ENCODE measurements at regions not wholly inside any gene's neighbourhood (a gene's known extent, or its start where the extent isn't known, plus 50 kb on each side); places are given as distances from the start of the nearest gene placed in this dataset.

GRCh38 chr1:81226603-81226928, 574.2 kb upstream of the ADGRL2 start:
- intact Hi-C loops (cut with micrococcal nuclease; ENCODE audit: unreplicated experiment), result no loop called here
- ChIA-PET CTCF (no interaction called here), POLR2A (no interaction called here)
- Histone ChIP-seq H3K27me3 (replicated peaks; ENCODE audit: control insufficient read depth, insufficient read depth, low read length) (no peaks in the 10 kb centered on the region), H3K4me3 (ENCODE audit: low read depth, low read length) (no peak overlapping the region), H3K9me3 (no peaks in the 10 kb centered on the region), H3K36me3 (ENCODE audit: control insufficient read depth, insufficient read depth, low read length) (no peaks in the 10 kb centered on the region), H3K4me1 (no peaks in the 10 kb centered on the region)
- no peak for DNase-seq
- no peak overlapping the region for H3K27ac Mint-ChIP-seq (ENCODE audit: unreplicated experiment)
- H3K27me3 Mint-ChIP-seq (ENCODE audit: insufficient read depth, unreplicated experiment), result no peaks in the 10 kb centered on the region
- no peaks in the 10 kb centered on the region for H3K4me1 Mint-ChIP-seq (ENCODE audit: low read depth, unreplicated experiment)
- no TSS peak for BruUV-seq (replicated peaks)
- TF ChIP-seq CTCF (IDR thresholded peaks at IDR 0.05; ENCODE audit: insufficient read depth in 1 of 2, low read depth in 1 of 2, low read length in 1 of 2, severe bottlenecking in 1 of 2, unreplicated experiment in 1 of 2), result no peak
- H3K9me3 Mint-ChIP-seq (ENCODE audit: unreplicated experiment), result no peaks in the 10 kb centered on the region
- no peak overlapping the region for H3K4me3 Mint-ChIP-seq (ENCODE audit: unreplicated experiment)
- no peaks in the 10 kb centered on the region for H3K36me3 Mint-ChIP-seq (ENCODE audit: insufficient read depth, unreplicated experiment)

GRCh38 chr1:81225789-81226602, 574.7 kb upstream of the ADGRL2 start:
- no TSS peak for BruUV-seq (replicated peaks)
- no peak for TF ChIP-seq CTCF (IDR thresholded peaks at IDR 0.05; ENCODE audit: insufficient read depth in 1 of 2, low read depth in 1 of 2, low read length in 1 of 2, severe bottlenecking in 1 of 2, unreplicated experiment in 1 of 2)
- Mint-ChIP-seq H3K27ac (ENCODE audit: unreplicated experiment) (no peak overlapping the region), H3K4me3 (ENCODE audit: unreplicated experiment) (no peak overlapping the region), H3K27me3 (ENCODE audit: insufficient read depth, unreplicated experiment) (no peaks in the 10 kb centered on the region), H3K4me1 (ENCODE audit: low read depth, unreplicated experiment) (no peaks in the 10 kb centered on the region), H3K36me3 (ENCODE audit: insufficient read depth, unreplicated experiment) (no peaks in the 10 kb centered on the region), H3K9me3 (ENCODE audit: unreplicated experiment) (no peaks in the 10 kb centered on the region)
- CTCF ChIA-PET, result no interaction called here
- DNase-seq, result no peak
- no peaks in the 10 kb centered on the region for H3K36me3 ChIP-seq (ENCODE audit: control insufficient read depth, insufficient read depth, low read length)
- no peaks in the 10 kb centered on the region for H3K27me3 ChIP-seq (replicated peaks; ENCODE audit: control insufficient read depth, insufficient read depth, low read length)
- no peaks in the 10 kb centered on the region for H3K4me1 ChIP-seq
- no peak overlapping the region for H3K4me3 ChIP-seq (ENCODE audit: low read depth, low read length)
- POLR2A ChIA-PET, result no interaction called here
- H3K9me3 ChIP-seq, result no peaks in the 10 kb centered on the region
- intact Hi-C loops (cut with micrococcal nuclease; ENCODE audit: unreplicated experiment), result no loop called here

GRCh38 chr1:81224222-81224621, 576.5 kb upstream of the ADGRL2 start:
- ChIA-PET CTCF (no interaction called here), POLR2A (no interaction called here)
- TF ChIP-seq CTCF (IDR thresholded peaks at IDR 0.05; ENCODE audit: insufficient read depth in 1 of 2, low read depth in 1 of 2, low read length in 1 of 2, severe bottlenecking in 1 of 2, unreplicated experiment in 1 of 2), result no peak
- no TSS peak for BruUV-seq (replicated peaks)
- H3K9me3 ChIP-seq, result no peaks in the 10 kb centered on the region
- H3K4me3 ChIP-seq (ENCODE audit: low read depth, low read length), result no peak overlapping the region
- no peaks in the 10 kb centered on the region for H3K36me3 ChIP-seq (ENCODE audit: control insufficient read depth, insufficient read depth, low read length)
- intact Hi-C loops (cut with micrococcal nuclease; ENCODE audit: unreplicated experiment), result no loop called here
- Mint-ChIP-seq H3K4me3 (ENCODE audit: unreplicated experiment) (no peak overlapping the region), H3K36me3 (ENCODE audit: insufficient read depth, unreplicated experiment) (no peaks in the 10 kb centered on the region), H3K27me3 (ENCODE audit: insufficient read depth, unreplicated experiment) (no peaks in the 10 kb centered on the region), H3K9me3 (ENCODE audit: unreplicated experiment) (no peaks in the 10 kb centered on the region), H3K27ac (ENCODE audit: unreplicated experiment) (no peak overlapping the region), H3K4me1 (ENCODE audit: low read depth, unreplicated experiment) (no peaks in the 10 kb centered on the region)
- no peaks in the 10 kb centered on the region for H3K4me1 ChIP-seq
- H3K27me3 ChIP-seq (replicated peaks; ENCODE audit: control insufficient read depth, insufficient read depth, low read length), result no peaks in the 10 kb centered on the region
- DNase-seq, result no peak

Data from Caco-2 (cell line).